ENCODE measurements at regions not wholly inside any gene's neighbourhood (a gene's known extent, or its start where the extent isn't known, plus 50 kb on each side); places are given as distances from the start of the nearest gene placed in this dataset.
A peak's percentile ranks its signal among the peaks of the same experiment; 100 is the strongest.
"Not testable (repeated sequence)": the region's sequence is repeated elsewhere in the genome, so short reads cannot be mapped to it uniquely, and the experiment has no call there.

- no peaks in the 10 kb centered on the region for H3K27me3 ChIP-seq (replicated peaks; ENCODE audit: control insufficient read depth, insufficient read depth, low read length)
- H3K36me3 ChIP-seq (ENCODE audit: control insufficient read depth, insufficient read depth, low read length) = no peaks in the 10 kb centered on the region
- peak; percentile 12 for TF ChIP-seq CTCF (IDR thresholded peaks at IDR 0.05; ENCODE audit: insufficient read depth, low read length, poor library complexity, severe bottlenecking)
Observed at GRCh38 chr5:54379590-54379989, 69.2 kb upstream of the ARL15 start.

GRCh38 chr5:54378707-54379106, 68.3 kb upstream of the ARL15 start:
- H3K36me3 ChIP-seq (ENCODE audit: control insufficient read depth, insufficient read depth, low read length) = no peaks in the 10 kb centered on the region
- H3K27me3 ChIP-seq (replicated peaks; ENCODE audit: control insufficient read depth, insufficient read depth, low read length) = no peaks in the 10 kb centered on the region
- no peak for DNase-seq (ENCODE audit: extremely low read depth, insufficient read length)
- TF ChIP-seq CTCF (IDR thresholded peaks at IDR 0.05; ENCODE audit: insufficient read depth, low read length, poor library complexity, severe bottlenecking) = no peak
- no peak overlapping the region for H3K4me3 ChIP-seq (replicated peaks; ENCODE audit: low read depth, low read length)

More at GRCh38 chr5:54379590-54379989, 69.2 kb upstream of the ARL15 start:
- H3K4me3 ChIP-seq (replicated peaks; ENCODE audit: low read depth, low read length) = no peak overlapping the region
- DNase-seq (ENCODE audit: extremely low read depth, insufficient read length) = no peak

- H3K36me3 ChIP-seq (ENCODE audit: control insufficient read depth, insufficient read depth, low read length); DNase-seq (ENCODE audit: extremely low read depth, insufficient read length); H3K27me3 ChIP-seq (replicated peaks; ENCODE audit: control insufficient read depth, insufficient read depth, low read length); H3K4me3 ChIP-seq (replicated peaks; ENCODE audit: low read depth, low read length): not testable (repeated sequence)
Observed at GRCh38 chr5:54377339-54377738, 67.0 kb upstream of the ARL15 start.

- H3K27me3 ChIP-seq (replicated peaks; ENCODE audit: control insufficient read depth, insufficient read depth, low read length) = no peaks in the 10 kb centered on the region
- no peak for DNase-seq (ENCODE audit: extremely low read depth, insufficient read length)
- no peaks in the 10 kb centered on the region for H3K36me3 ChIP-seq (ENCODE audit: control insufficient read depth, insufficient read depth, low read length)
- no peak overlapping the region for H3K4me3 ChIP-seq (replicated peaks; ENCODE audit: low read depth, low read length)
- TF ChIP-seq CTCF (IDR thresholded peaks at IDR 0.05; ENCODE audit: insufficient read depth, low read length, poor library complexity, severe bottlenecking) = no peak
Observed at GRCh38 chr5:54370982-54371381, 60.6 kb upstream of the ARL15 start.

DNA sequence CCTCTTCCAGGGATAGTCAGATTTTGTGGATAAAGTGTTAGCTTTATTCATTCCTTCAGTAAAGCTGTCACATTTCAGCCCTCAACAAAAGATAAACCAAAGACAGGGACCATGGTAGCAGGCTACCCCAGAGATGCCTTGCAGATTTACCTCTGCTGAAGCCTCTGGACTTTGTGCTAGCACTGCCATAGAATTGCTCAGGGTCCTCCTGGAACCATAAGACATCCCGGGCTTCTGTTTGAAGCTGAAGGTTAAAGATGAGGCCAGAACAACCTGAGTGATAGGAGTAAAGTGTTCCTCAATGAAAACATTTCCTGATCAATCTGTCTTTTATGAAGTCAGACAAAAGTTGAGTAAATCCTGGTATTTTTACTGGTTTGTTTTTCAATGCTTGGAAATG, 57.5 kb upstream of the ARL15 start:
- H3K4me3 ChIP-seq (replicated peaks; ENCODE audit: low read depth, low read length) = no peak overlapping the region
- H3K36me3 ChIP-seq (ENCODE audit: control insufficient read depth, insufficient read depth, low read length) = no peaks in the 10 kb centered on the region
- no peak for DNase-seq (ENCODE audit: extremely low read depth, insufficient read length)
- no peak for TF ChIP-seq CTCF (IDR thresholded peaks at IDR 0.05; ENCODE audit: insufficient read depth, low read length, poor library complexity, severe bottlenecking)
- H3K27me3 ChIP-seq (replicated peaks; ENCODE audit: control insufficient read depth, insufficient read depth, low read length) = no peaks in the 10 kb centered on the region

DNA sequence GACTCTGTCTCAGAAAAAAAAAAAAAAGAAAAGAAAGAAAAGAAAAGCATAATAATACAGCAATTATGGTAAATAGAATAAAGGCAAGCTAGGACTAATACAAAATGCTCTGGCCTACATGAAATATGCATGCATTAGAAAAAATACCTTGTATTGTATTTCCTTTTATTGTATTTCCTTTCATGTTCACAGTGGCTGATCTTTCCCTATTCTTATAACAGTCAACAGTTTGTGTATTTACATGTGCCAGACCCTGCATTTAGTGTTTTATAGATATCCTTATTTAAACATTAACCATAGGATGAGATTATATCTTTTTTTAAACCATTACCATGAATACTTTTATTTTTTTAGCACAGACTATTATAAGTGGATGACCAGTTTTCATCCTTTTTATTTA, 56.3 kb upstream of the ARL15 start:
- TF ChIP-seq CTCF (IDR thresholded peaks at IDR 0.05; ENCODE audit: insufficient read depth, low read length, poor library complexity, severe bottlenecking) = no peak
- no peaks in the 10 kb centered on the region for H3K36me3 ChIP-seq (ENCODE audit: control insufficient read depth, insufficient read depth, low read length)
- DNase-seq (ENCODE audit: extremely low read depth, insufficient read length) = no peak
- H3K27me3 ChIP-seq (replicated peaks; ENCODE audit: control insufficient read depth, insufficient read depth, low read length) = no peaks in the 10 kb centered on the region
- no peak overlapping the region for H3K4me3 ChIP-seq (replicated peaks; ENCODE audit: low read depth, low read length)

All from GM06990 (cell line).